OCI-LY7 (cell line): ENCODE measurements at regions not wholly inside any gene's neighbourhood (a gene's known extent, or its start where the extent isn't known, plus 50 kb on each side); places are given as distances from the start of the nearest gene placed in this dataset.

Experiments
- BruUV-seq: library from RNA; stranded (reverse); fragments of 400-500 nt; replicated peaks from 2 replicates; lab custom pipeline; 2021; lab: Mats Ljungman, UMichigan
- CTCF ChIA-PET: fragments of 300-600 bp; sonication (Branson Sonifier 250); formaldehyde crosslinking; loops from one replicate; lab custom pipeline; 2022; ENCODE audit warnings: antibody characterized with exemption; ENCODE audit not compliant: unreplicated experiment; lab: Charles Lee
- POLR2A ChIA-PET: fragments of 300-600 bp; sonication (Branson Sonifier 250); formaldehyde crosslinking; loops from one replicate; lab custom pipeline; 2022; ENCODE audit warnings: antibody characterized with exemption; lab: Charles Lee
- DNase-seq: peaks from one replicate; pipeline ENCODE4 v3.0.0-alpha.2; 2015; ENCODE audit warnings: low spot score
- H2AFZ ChIP-seq: fragments of 200-600 bp; sonication (generic), shearing (Covaris generic); 2 replicates; pipeline ENCODE4 v1.6.1; 2014; ENCODE audit warnings: mild to moderate bottlenecking, antibody characterized with exemption, low read length, moderate library complexity
- H3K27ac ChIP-seq: fragments of 200-600 bp; sonication (generic); 2 replicates; pipeline ENCODE4 v1.5.1; 2014; ENCODE audit warnings: mixed run types, low read depth, mild to moderate bottlenecking, moderate library complexity, low read length, inconsistent platforms; ENCODE audit not compliant: poor library complexity, severe bottlenecking
- H3K36me3 ChIP-seq: fragments of 200-600 bp; sonication (generic); 2 replicates; pipeline ENCODE4 v1.6.1; 2014; ENCODE audit warnings: mild to moderate bottlenecking, antibody characterized with exemption, low read length, moderate library complexity, mixed read lengths; ENCODE audit not compliant: insufficient read depth
- H3K4me1 ChIP-seq: fragments of 200-600 bp; sonication (generic); 2 replicates; pipeline ENCODE4 v1.5.1; 2014; ENCODE audit warnings: mild to moderate bottlenecking, low read length; ENCODE audit not compliant: insufficient read depth, poor library complexity, severe bottlenecking
- H3K4me2 ChIP-seq: fragments of 200-600 bp; sonication (generic); 2 replicates; pipeline ENCODE4 v1.6.1; 2014; ENCODE audit warnings: mild to moderate bottlenecking, low read length
- H3K4me3 ChIP-seq: fragments of 200-600 bp; sonication (generic); 2 replicates; pipeline ENCODE4 v1.5.1; 2014; ENCODE audit warnings: mild to moderate bottlenecking, low read depth, low read length; ENCODE audit not compliant: poor library complexity, severe bottlenecking
- H3K79me2 ChIP-seq: fragments of 200-600 bp; sonication (generic); 2 replicates; pipeline ENCODE4 v1.6.1; 2016; ENCODE audit warnings: low read depth, mild to moderate bottlenecking, low read length, moderate library complexity, mixed read lengths; ENCODE audit not compliant: insufficient read depth
- H3K9me2 ChIP-seq: fragments of 200-600 bp; sonication (generic); 2 replicates; pipeline ENCODE4 v1.6.1; 2016; ENCODE audit warnings: mild to moderate bottlenecking, low read length, mixed read lengths; ENCODE audit not compliant: insufficient read depth
- H3K9me3 ChIP-seq: fragments of 200-600 bp; sonication (generic); 2 replicates; pipeline ENCODE4 v1.6.1; 2014; ENCODE audit warnings: mild to moderate bottlenecking, mixed run types, low read length, mixed read lengths
- H4K20me1 ChIP-seq: fragments of 200-600 bp; sonication (generic); 2 replicates; pipeline ENCODE4 v1.6.1; 2014; ENCODE audit warnings: mild to moderate bottlenecking, antibody characterized with exemption, low read length, moderate library complexity, mixed read lengths; ENCODE audit not compliant: insufficient read depth
- CTCF ChIP-seq: fragments of 200-600 bp; sonication (generic); conservative IDR thresholded peaks from 2 replicates; pipeline ENCODE4 v1.5.1; 2014; ENCODE audit warnings: mild to moderate bottlenecking, antibody characterized with exemption, low read length, moderate library complexity, mixed read lengths
- EZH2phosphoT487 ChIP-seq: fragments of 200-600 bp; sonication (generic); IDR thresholded peaks from 2 replicates; pipeline ENCODE4 v1.6.1; 2018; ENCODE audit warnings: low read depth, borderline replicate concordance, mild to moderate bottlenecking, mixed run types, antibody characterized with exemption, low read length, moderate library complexity, mixed read lengths
- intact Hi-C: fragments of 100-400 bp; cut with micrococcal nuclease; formaldehyde crosslinking; loops from one replicate; pipeline ENCODE4 v1.10.0; 2022; ENCODE audit not compliant: unreplicated experiment

- BruUV-seq = no TSS peak
- CTCF ChIA-PET = no interaction called here
- Histone ChIP-seq H3K9me2 (no peaks in the 10 kb centered on the region), H4K20me1 (no peaks in the 10 kb centered on the region), H3K4me1 (no peaks in the 10 kb centered on the region), H3K4me2 (no peak overlapping the region), H3K4me3 (no peak overlapping the region), H3K9me3 (peaks cover 13% of the 10 kb centered on the region; the same call in 1 of the 2 replicates), H3K79me2 (no peaks in the 10 kb centered on the region), H3K36me3 (no peaks in the 10 kb centered on the region), H2AFZ (no peak overlapping the region), H3K27ac (no peak overlapping the region)
- no peak for DNase-seq
- POLR2A ChIA-PET = interaction anchor here (1.2 to 2.6 kb wide), 3 partner anchors 9 to 219 kb away, joined by 4 to 7 read pairs (median 5); no protein-coding TSS in a partner anchor
- intact Hi-C loops = no loop called here
- TF ChIP-seq CTCF = no peak
- no peak for TF ChIP-seq EZH2phosphoT487
Observed at GRCh38 chr3:104281713-104282112, 1085.0 kb upstream of the ALCAM start.

- no TSS peak for BruUV-seq
- Histone ChIP-seq H3K4me2 (no peak overlapping the region), H4K20me1 (no peaks in the 10 kb centered on the region), H3K4me1 (peaks cover 4% of the 10 kb centered on the region), H3K9me3 (0 out of 2 replicates have a peak, but pooled peaks cover 1% of the 10 kb centered on the region), H3K36me3 (no peaks in the 10 kb centered on the region), H3K4me3 (no peak overlapping the region), H3K79me2 (no peaks in the 10 kb centered on the region), H2AFZ (no peak overlapping the region), H3K9me2 (no peaks in the 10 kb centered on the region), H3K27ac (no peak overlapping the region)
- DNase-seq = no peak
- ChIA-PET CTCF (no interaction called here), POLR2A (interaction anchor here (0.5 kb wide), 1 partner anchor 1239 kb away, joined by 4 read pairs; no protein-coding TSS in a partner anchor)
- intact Hi-C loops = no loop called here
- TF ChIP-seq CTCF (no peak), EZH2phosphoT487 (no peak)
Observed at GRCh38 chr3:104286645-104287044, 1080.1 kb upstream of the ALCAM start.

- ChIA-PET CTCF (no interaction called here), POLR2A (interaction anchor here (0.5 to 1.8 kb wide), 5 partner anchors 9 to 1043 kb away, joined by 3 to 7 read pairs (median 3); no protein-coding TSS in a partner anchor)
- peak overlapping the region; percentile 82 for H3K4me2 ChIP-seq
- H3K9me2 ChIP-seq = no peaks in the 10 kb centered on the region
- no peaks in the 10 kb centered on the region for H4K20me1 ChIP-seq
- H3K36me3 ChIP-seq = no peaks in the 10 kb centered on the region
- H3K27ac ChIP-seq = no peak overlapping the region
- H2AFZ ChIP-seq = peak overlapping the region; percentile 98
- peak overlapping the region; percentile 57 for H3K4me3 ChIP-seq
- DNase-seq = peak; percentile 15
- H3K79me2 ChIP-seq = no peaks in the 10 kb centered on the region
- peaks cover 8% of the 10 kb centered on the region for H3K4me1 ChIP-seq
- no TSS peak for BruUV-seq
- TF ChIP-seq CTCF (no peak), EZH2phosphoT487 (no peak)
- no peaks in the 10 kb centered on the region for H3K9me3 ChIP-seq
- intact Hi-C loops = no loop called here
Observed at GRCh38 chr3:104291437-104291851, 1075.3 kb upstream of the ALCAM start.
